HUES48 (cell line): ENCODE measurements at regions not wholly inside any gene's neighbourhood (a gene's known extent, or its start where the extent isn't known, plus 50 kb on each side); places are given as distances from the start of the nearest gene placed in this dataset.

Source experiments
- H3K27ac ChIP-seq: one replicate; pipeline ENCODE4 v1.7.0; 2013; ENCODE audit warnings: low read depth, low read length, inconsistent platforms
- H3K27me3 ChIP-seq: 2 replicates; pipeline ENCODE4 v1.6.1; 2013; ENCODE audit warnings: mild to moderate bottlenecking, low read length; ENCODE audit not compliant: control insufficient read depth, insufficient read depth
- H3K36me3 ChIP-seq: 2 replicates; pipeline ENCODE4 v1.6.1; 2013; ENCODE audit warnings: low read length; ENCODE audit not compliant: control insufficient read depth, insufficient read depth
- H3K4me1 ChIP-seq: 2 replicates; pipeline ENCODE4 v1.6.1; 2013; ENCODE audit warnings: mild to moderate bottlenecking, low read length; ENCODE audit not compliant: control insufficient read depth, insufficient read depth
- H3K4me3 ChIP-seq: 2 replicates; pipeline ENCODE4 v1.5.1; 2013; ENCODE audit warnings: mild to moderate bottlenecking, low read depth, low read length
- H3K9ac ChIP-seq: 2 replicates; pipeline ENCODE4 v1.6.1; 2013; ENCODE audit warnings: mild to moderate bottlenecking, low read depth, low read length, moderate library complexity
- H3K9me3 ChIP-seq: 2 replicates; pipeline ENCODE4 v1.6.1; 2013; ENCODE audit warnings: low read length; ENCODE audit not compliant: control insufficient read depth, insufficient read depth

DNA sequence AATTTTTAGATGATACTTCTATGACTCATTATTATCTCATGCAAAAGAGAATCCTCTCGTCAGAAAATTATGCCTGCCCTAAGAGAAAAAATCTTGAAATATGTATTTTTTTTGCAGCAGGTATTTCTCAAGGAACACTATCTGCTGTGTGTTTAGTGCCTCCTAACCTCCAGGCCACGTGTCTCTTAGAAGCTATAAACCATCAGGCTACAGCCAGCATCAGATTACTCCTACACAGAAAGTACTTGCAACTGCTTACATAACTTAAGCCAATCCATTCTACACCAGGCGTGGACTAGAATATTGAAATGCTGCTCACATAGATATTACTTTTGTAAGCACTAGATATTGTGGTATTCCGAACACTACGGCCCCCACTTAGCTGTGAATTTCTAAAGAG is 933.4 kb downstream of the PLA2G4A start:
- H3K27me3 ChIP-seq, result no peaks in the 10 kb centered on the region
- H3K36me3 ChIP-seq, result no peaks in the 10 kb centered on the region
- no peak overlapping the region for H3K9ac ChIP-seq
- no peak overlapping the region for H3K4me3 ChIP-seq
- no peaks in the 10 kb centered on the region for H3K4me1 ChIP-seq
- H3K9me3 ChIP-seq, result peaks cover 7% of the 10 kb centered on the region; the same call in 1 of the 2 replicates
- no peak overlapping the region for H3K27ac ChIP-seq

- H3K27me3 ChIP-seq, result no peaks in the 10 kb centered on the region
- no peak overlapping the region for H3K9ac ChIP-seq
- no peak overlapping the region for H3K4me3 ChIP-seq
- H3K36me3 ChIP-seq, result no peaks in the 10 kb centered on the region
- no peaks in the 10 kb centered on the region for H3K4me1 ChIP-seq
- no peak overlapping the region for H3K27ac ChIP-seq
- H3K9me3 ChIP-seq, result peaks cover 7% of the 10 kb centered on the region; the same call in 1 of the 2 replicates
These were observed 934.7 kb downstream of the PLA2G4A start for GRCh38 chr1:187763465-187763864.

DNA sequence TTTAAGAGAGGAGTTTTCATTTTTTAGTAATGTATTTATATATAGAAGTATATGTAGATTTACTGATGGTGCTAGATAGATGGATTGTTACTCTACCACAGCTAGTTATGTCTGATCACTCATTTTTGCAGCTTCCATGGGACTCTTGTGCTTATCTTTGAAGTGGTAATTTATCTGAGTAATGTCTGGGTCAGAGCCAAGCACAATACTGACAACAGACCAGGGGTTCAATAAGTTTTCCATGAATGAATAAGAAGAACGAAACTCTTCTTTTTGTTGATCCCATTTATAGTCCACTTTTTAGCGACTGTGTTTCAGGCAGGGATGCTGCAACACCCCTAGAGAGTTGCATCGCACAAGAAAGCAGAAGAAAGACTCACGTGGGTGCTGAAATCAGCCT is 935.2 kb downstream of the PLA2G4A start:
- Histone ChIP-seq H3K4me1 (no peaks in the 10 kb centered on the region), H3K27me3 (no peaks in the 10 kb centered on the region), H3K9ac (no peak overlapping the region), H3K36me3 (no peaks in the 10 kb centered on the region), H3K4me3 (no peak overlapping the region), H3K9me3 (peaks cover 7% of the 10 kb centered on the region; the same call in 1 of the 2 replicates), H3K27ac (no peak overlapping the region)

DNA sequence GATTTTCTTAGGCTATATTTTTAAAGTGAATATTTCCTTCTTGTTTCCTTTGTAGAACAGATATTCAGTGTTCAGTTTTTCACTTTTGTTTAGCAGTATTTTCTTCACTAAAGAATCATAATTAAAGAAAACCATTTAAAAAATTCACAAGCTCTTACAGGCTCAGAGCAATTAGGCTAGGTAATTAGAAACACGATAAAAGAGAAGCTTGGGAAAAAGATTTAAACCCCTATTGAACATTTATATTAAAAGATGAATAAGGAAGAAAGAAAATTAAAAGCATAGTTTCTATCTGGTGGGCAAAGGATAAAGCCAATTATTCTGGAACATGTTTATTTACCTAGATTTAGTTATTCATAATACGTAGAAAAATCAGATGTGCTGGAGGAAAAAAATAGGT is 942.6 kb downstream of the PLA2G4A start:
- Histone ChIP-seq H3K27me3 (no peaks in the 10 kb centered on the region), H3K9me3 (no peaks in the 10 kb centered on the region), H3K4me1 (no peaks in the 10 kb centered on the region), H3K4me3 (no peak overlapping the region), H3K36me3 (no peaks in the 10 kb centered on the region), H3K27ac (no peak overlapping the region), H3K9ac (no peak overlapping the region)

- no peak overlapping the region for H3K4me3 ChIP-seq
- H3K4me1 ChIP-seq, result no peaks in the 10 kb centered on the region
- H3K27me3 ChIP-seq, result no peaks in the 10 kb centered on the region
- no peak overlapping the region for H3K27ac ChIP-seq
- H3K36me3 ChIP-seq, result no peaks in the 10 kb centered on the region
- no peak overlapping the region for H3K9ac ChIP-seq
- no peaks in the 10 kb centered on the region for H3K9me3 ChIP-seq
These were observed 944.4 kb downstream of the PLA2G4A start for GRCh38 chr1:187773168-187773567.

GRCh38 chr1:187787736-187788135 is 959.0 kb downstream of the PLA2G4A start:
- no peaks in the 10 kb centered on the region for H3K36me3 ChIP-seq
- no peak overlapping the region for H3K4me3 ChIP-seq
- H3K9me3 ChIP-seq, result no peaks in the 10 kb centered on the region
- no peak overlapping the region for H3K9ac ChIP-seq
- no peaks in the 10 kb centered on the region for H3K27me3 ChIP-seq
- H3K4me1 ChIP-seq, result 0 out of 2 replicates have a peak, but pooled peaks cover 3% of the 10 kb centered on the region
- no peak overlapping the region for H3K27ac ChIP-seq

- Histone ChIP-seq H3K27ac (no peak overlapping the region), H3K27me3 (no peaks in the 10 kb centered on the region), H3K4me3 (no peak overlapping the region), H3K9me3 (no peaks in the 10 kb centered on the region), H3K36me3 (no peaks in the 10 kb centered on the region), H3K4me1 (0 out of 2 replicates have a peak, but pooled peaks cover 3% of the 10 kb centered on the region), H3K9ac (no peak overlapping the region)
These were observed 960.0 kb downstream of the PLA2G4A start for GRCh38 chr1:187788718-187789117.

DNA sequence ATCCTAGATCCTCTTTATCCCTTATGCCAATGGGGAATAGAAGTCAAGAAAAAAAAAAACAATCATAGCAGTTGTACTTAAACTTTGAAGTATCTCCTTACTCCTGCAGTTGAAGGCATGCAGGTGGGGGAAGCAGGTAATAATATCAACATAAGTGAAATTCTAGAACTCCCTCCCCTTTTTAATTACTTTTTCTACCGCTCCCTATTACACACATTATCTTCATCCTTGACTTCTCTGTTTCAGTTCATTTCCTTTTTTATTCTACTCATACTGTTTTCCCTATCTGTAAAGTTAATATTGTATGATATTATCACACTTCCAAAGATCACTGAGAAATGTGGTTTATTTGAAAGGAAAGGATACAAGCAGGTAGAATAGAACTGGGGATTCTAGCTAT is 962.0 kb downstream of the PLA2G4A start:
- H3K9ac ChIP-seq, result no peak overlapping the region
- H3K4me1 ChIP-seq, result peaks cover 16% of the 10 kb centered on the region
- H3K36me3 ChIP-seq, result no peaks in the 10 kb centered on the region
- no peak overlapping the region for H3K4me3 ChIP-seq
- H3K9me3 ChIP-seq, result no peaks in the 10 kb centered on the region
- no peak overlapping the region for H3K27ac ChIP-seq
- H3K27me3 ChIP-seq, result no peaks in the 10 kb centered on the region

- no peaks in the 10 kb centered on the region for H3K36me3 ChIP-seq
- H3K9ac ChIP-seq, result no peak overlapping the region
- H3K9me3 ChIP-seq, result no peaks in the 10 kb centered on the region
- H3K27me3 ChIP-seq, result no peaks in the 10 kb centered on the region
- peaks cover 16% of the 10 kb centered on the region for H3K4me1 ChIP-seq
- no peak overlapping the region for H3K4me3 ChIP-seq
- no peak overlapping the region for H3K27ac ChIP-seq
These were observed 965.8 kb downstream of the PLA2G4A start for GRCh38 chr1:187794561-187794960.

DNA sequence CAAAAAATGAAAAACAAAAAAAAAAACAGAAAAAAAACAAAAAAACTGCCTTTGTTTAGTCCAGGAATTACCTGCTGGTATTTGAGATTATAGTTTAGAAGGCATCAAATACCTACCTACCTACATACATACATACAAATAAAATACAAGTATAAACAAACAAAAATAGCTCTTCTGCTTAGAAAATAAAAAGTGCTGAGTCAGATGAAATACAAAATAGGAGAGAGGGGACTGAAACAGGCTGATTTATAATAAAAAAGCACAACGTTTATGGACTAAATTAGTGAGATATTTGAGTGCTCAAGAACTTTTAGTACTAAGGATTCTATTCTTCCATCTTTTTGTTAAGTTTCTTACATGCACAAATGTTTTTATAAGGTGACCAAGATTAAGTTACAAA is 980.8 kb downstream of the PLA2G4A start:
- no peaks in the 10 kb centered on the region for H3K36me3 ChIP-seq
- no peak overlapping the region for H3K9ac ChIP-seq
- no peak overlapping the region for H3K4me3 ChIP-seq
- H3K4me1 ChIP-seq, result no peaks in the 10 kb centered on the region
- H3K27me3 ChIP-seq, result no peaks in the 10 kb centered on the region
- no peak overlapping the region for H3K27ac ChIP-seq
- peaks cover 6% of the 10 kb centered on the region; the same call in 1 of the 2 replicates for H3K9me3 ChIP-seq

DNA sequence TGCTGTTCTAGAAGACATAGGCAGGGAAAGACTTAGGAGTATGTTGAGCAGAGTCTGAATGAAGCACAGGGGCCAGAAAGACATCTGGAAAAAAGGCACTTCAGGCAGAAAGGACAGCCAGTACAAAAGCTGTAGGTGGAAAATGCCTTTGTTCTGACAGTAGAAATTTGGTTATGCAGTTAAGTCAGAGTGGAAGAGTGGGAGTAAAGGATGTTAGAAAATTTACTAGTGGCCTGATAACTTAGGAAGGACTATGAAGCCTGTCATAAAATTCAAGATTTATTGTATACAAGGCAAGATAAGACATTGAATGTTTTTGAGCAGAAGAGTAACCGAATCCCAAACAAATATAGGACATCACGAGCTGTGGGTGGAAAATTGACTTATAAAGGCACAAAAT is 987.9 kb downstream of the PLA2G4A start:
- Histone ChIP-seq H3K4me3 (no peak overlapping the region), H3K4me1 (no peaks in the 10 kb centered on the region), H3K27me3 (no peaks in the 10 kb centered on the region)

DNA sequence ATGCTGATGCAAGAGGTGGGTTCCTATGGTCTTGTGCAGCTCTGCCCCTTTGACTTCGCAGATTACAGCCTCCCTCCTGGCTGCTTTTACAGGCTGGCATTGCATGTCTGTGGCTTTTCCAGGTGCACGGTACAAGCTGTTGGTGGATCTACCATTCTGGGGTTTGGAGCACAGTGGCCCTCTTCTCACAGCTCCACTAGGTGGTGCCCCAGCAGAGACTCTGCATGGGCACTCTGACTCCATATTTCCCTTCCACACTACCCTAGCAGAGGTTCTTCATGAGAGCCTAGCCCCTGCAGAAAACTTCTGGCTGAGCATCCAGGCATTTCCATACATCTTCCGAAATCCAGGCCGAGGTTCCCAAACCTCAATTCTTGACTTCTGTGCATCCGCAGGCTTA is 989.0 kb downstream of the PLA2G4A start:
- Histone ChIP-seq H3K27ac (no peak overlapping the region), H3K36me3 (no peaks in the 10 kb centered on the region), H3K4me3 (no peak overlapping the region), H3K27me3 (no peaks in the 10 kb centered on the region), H3K9ac (no peak overlapping the region), H3K9me3 (peaks cover 5% of the 10 kb centered on the region), H3K4me1 (no peaks in the 10 kb centered on the region)

More for the DNA sequence above, 987.9 kb downstream of the PLA2G4A start:
- H3K27ac ChIP-seq, result no peak overlapping the region
- H3K9ac ChIP-seq, result no peak overlapping the region
- peaks cover 5% of the 10 kb centered on the region for H3K9me3 ChIP-seq
- no peaks in the 10 kb centered on the region for H3K36me3 ChIP-seq
